ENCODE measurements at regions not wholly inside any gene's neighbourhood (a gene's known extent, or its start where the extent isn't known, plus 50 kb on each side); places are given as distances from the start of the nearest gene placed in this dataset.

DNA sequence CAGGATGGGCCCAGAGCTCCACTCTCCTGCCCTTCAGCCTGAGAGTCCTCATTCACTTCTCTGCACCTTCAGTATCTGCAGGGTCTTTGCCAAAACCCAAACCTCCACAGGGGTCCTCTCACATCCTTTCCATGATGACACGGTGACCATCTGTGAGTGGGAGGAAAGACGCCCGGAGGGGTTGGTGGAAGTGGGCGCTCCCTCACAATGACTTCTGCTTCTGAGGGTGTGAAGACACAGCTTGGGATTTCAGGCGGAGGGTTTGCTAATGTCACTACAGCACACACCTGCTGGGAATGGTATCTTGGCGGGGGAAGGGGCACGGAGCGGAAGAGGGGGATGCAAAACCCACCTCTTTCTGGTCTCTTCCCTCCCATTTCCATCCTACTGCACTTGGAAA, 115.1 kb upstream of the SDK2 start:
- TF ChIP-seq, protein P1, sequence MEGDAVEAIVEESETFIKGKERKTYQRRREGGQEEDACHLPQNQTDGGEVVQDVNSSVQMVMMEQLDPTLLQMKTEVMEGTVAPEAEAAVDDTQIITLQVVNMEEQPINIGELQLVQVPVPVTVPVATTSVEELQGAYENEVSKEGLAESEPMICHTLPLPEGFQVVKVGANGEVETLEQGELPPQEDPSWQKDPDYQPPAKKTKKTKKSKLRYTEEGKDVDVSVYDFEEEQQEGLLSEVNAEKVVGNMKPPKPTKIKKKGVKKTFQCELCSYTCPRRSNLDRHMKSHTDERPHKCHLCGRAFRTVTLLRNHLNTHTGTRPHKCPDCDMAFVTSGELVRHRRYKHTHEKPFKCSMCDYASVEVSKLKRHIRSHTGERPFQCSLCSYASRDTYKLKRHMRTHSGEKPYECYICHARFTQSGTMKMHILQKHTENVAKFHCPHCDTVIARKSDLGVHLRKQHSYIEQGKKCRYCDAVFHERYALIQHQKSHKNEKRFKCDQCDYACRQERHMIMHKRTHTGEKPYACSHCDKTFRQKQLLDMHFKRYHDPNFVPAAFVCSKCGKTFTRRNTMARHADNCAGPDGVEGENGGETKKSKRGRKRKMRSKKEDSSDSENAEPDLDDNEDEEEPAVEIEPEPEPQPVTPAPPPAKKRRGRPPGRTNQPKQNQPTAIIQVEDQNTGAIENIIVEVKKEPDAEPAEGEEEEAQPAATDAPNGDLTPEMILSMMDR (IDR thresholded peaks at IDR 0.05), result no peak
- TF ChIP-seq EZH2phosphoT487 (IDR thresholded peaks at IDR 0.05), result no peak
- no peak for TF ChIP-seq EZH2 (IDR thresholded peaks at IDR 0.05)

All from neural progenitor cell (in vitro differentiated cells).